SIG-M5 treated with dmso at 0.1 percent for 504 hours (cell line): ENCODE measurements at regions not wholly inside any gene's neighbourhood (a gene's known extent, or its start where the extent isn't known, plus 50 kb on each side); places are given as distances from the start of the nearest gene placed in this dataset.

ENCODE experiments used
- DNase-seq: peaks from one replicate; lab custom pipeline; 2025; ENCODE audit not compliant: unreplicated experiment; lab: John Stamatoyannopoulos, UW

DNA sequence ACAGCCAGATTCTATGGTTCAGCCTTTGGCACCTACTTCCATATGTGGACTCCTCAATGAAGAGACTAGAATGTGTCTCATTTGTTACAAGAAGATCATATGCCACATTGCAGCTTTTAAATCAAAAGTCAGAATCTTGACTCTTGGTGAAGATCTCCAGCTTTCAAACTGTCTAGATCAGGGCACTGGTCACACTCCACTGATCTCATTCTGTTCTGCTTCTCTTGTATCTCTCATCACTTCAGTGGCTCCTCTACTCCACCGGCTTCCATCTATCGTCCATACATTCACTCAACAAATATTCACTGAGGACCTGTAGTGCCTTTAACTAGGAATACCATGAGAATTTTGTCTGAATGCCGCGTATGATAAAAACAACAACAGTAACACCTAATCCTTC is 203.3 kb upstream of the LPP start:
- DNase-seq, result no peak

DNA sequence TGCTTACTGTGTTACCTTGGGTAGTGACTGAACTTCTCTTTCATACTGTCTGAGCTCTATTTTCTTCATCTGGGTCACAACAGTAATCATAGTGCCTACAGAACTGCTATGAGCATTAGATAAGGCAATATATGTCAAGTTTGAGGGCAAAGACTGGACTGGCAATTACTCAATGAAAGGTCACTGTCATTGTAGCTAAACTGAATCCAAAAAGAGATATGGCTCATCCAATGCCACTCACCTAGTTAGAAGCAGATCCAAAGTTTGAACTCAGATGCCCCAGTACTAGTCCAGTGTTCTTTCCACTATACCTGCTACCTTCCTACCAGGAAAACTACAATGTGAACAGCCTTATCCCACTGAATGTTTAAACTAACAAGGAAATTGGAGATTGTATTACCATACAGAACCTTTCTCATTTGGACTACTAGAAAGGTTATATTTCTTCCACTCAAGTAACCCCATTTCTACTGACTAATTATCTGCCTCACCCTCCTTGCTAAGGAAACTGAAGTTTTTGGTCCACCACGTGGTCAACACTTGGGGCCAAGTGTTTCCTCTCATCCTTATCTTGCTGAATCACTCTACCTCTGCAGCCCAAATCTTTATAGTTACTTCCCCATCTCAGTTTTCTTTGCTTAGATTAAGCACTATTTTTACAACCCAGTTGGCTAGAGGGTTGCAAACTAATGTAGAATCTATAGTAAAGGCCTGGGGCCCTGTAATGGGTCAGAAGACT is 202.3 kb upstream of the LPP start:
- DNase-seq, result peak; percentile 88

DNA sequence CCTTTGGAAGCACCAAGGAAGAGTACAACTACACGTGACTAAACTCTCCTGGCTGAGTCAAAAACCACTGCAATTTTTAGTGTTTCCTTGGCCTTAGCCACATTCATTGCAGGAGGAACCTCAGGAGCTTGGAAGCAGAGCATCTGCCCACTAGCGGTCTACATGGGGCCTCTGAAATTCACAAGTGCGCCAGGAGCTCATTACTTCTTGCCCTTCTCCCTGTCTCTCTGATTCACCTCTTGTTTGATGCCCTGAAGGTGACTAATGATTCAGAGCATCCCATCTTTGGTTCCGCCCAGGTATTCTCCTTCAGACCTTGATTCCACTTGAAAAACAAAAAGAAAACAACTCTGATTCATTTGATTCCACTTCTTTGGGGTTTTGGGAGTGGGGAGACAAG is 201.1 kb upstream of the LPP start:
- DNase-seq, result no peak

DNA sequence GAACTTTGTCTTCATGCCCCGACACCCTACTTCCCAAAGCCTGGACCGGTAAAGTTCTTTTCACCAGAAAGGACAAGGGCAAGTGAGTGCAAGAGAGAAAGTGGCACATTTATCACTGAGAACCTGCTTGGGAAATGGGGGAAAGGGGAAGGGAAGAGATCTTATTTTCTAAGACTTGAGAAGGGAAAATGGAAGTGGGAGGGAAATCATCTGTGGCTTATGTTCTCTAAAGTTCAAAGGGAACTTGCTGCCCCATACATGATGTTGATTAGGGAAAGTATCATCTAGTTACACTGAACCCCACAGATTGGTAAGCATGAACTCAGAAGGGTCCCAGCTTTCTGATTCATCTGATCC is 199.5 kb upstream of the LPP start:
- DNase-seq, result no peak

DNA sequence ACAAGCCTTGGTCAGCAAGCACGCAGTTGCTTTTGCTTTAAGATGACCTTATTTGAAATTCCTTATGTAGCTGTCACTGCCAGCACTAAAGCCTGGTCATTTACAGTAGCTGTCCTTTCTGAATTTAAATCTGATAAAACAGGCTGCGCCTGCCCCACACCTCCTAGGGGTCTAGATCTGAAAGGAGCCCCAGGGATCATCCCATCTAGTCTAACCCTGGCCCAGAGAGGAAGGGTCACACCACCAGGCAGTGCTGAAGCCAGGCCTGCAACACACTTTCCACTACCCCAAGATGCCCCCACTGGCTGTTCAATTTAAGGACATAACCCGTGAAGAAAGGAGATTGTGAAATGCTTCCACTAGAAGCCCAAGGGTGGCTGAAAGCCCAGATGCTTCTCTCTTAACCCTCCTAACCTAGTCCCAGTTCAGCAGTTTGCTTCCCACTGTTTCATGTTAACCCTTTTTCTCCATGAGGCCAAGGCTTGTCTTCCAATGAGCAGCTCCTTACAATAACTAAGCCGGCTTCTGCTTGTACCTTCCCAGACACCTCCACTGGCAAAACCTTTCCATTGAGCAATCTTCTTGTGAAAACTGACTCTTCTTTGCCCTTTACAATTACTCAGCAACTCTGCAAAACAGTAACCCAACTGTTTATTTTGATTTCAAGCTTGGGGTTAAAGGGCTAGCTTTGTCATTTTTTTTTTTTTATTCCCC is 198.9 kb upstream of the LPP start:
- peak; percentile 100 for DNase-seq

DNA sequence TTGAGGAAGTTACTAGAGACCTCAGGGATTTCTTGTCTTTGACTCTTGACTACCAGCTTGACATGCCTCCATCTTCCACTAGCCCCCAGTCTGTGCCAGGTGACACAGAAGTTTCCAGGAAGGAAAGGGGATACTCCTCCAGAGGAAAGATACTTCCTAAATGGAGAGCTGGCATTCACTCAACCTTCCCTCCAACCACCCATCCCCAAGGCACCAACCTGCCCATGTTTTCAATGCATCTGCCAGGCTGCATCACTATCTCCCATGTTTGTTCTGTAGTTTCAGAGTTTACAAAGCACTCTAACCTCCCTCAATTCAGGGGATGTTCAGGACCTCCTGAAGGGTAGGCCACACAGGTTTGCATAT is 198.4 kb upstream of the LPP start:
- no peak for DNase-seq

DNA sequence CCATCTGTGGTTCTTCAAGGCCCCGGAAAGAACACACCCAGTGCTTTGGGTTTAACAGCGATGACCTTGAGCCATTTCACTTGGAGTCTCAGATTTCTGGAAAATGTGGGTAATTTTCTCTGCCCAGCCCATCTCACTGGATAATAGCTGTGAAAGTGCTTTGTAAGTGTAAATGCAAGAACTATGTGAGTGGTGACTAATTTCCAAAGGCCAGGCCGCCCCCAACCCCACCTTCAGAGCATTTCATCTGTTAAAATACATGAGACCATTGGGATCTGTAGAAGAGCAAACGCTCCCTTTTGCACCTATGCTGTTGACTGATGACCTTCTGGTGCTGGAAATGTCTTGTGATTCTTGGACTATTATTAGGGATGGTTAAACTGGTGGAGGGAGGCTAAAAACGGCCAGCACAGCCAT is 196.8 kb upstream of the LPP start:
- DNase-seq, result no peak

DNA sequence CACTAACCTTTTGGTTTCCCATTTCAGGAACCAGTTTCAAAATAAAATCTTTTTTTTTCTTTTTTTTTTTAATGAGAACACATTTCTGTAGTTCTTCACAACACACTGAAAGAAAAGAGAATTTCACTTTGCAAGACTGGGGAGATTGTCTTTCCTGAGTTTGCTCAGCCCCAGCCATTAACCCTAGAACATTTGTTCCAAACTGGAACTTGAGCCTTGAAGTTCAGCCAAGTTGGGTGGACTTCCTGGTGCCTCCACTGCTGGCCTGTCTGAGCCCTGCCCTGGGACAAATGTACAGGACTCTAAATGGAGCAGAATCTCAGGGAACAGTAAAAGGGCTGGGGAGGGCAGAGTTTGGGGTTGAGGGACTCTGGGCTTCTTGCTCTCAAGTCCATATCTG is 196.4 kb upstream of the LPP start:
- no peak for DNase-seq

DNA sequence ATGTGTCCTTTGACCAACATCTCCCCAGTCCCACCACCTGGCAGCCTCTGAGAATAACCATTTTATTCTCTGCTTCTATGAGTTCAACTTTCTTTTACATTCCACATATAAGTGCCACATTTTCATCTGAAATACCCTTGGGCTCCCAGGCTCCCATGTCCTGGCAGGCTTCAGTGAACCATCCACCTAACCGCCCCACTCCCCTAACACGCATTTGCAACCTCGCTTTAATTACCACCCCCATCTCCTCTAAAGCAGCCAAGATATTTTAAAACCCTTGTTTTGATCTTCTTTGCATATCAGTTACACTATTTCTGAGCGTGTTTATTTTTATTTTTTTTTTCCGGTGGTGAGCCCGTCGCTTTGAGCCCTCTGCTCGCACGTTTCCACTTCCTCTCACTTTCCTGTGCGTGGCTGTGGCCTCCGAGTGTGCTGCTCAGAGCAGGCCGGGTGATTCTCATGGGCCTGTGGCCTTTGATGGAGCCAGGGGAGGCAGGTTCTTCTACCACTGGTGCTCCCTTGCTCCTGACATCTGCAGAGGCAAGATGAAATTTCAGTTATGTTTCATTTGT is 195.4 kb upstream of the LPP start:
- no peak for DNase-seq

DNA sequence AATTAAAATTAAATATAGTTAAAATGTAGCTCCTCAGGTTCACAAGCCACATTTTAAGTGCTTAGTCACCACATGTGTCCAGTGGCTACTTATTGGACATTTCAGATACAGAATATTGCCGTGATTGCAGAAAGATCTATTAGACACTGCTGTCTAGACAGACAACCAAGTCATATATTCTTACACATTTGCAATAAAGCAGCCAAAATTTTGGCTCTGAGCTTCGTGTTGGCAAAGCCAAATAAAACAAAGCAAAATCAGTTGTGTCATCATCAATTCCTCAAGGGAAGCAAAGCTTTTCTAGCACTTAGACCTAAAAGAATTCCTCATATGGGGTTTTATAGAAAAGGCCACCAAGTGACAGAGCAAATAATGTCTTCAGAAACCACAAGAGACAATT is 193.1 kb upstream of the LPP start:
- no peak for DNase-seq

DNA sequence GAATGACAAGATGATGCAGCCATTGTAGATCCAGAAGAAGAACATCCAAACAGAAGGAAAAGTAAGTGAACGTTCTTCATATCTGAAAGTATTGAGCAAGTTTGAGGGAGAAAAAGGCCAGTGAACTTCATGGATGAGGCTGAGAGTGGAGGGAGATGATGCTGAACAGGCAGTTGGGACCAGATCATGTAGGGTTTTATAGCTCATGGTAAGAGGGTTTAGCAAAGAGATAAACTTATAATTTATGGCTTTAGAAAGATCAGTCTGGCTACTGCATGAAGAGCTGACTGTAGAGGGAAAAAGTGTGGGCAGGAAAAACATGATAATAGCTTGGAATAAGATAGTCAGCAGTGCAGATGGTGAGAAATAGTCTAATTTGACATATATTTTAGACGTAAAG is 192.6 kb upstream of the LPP start:
- DNase-seq, result no peak

DNA sequence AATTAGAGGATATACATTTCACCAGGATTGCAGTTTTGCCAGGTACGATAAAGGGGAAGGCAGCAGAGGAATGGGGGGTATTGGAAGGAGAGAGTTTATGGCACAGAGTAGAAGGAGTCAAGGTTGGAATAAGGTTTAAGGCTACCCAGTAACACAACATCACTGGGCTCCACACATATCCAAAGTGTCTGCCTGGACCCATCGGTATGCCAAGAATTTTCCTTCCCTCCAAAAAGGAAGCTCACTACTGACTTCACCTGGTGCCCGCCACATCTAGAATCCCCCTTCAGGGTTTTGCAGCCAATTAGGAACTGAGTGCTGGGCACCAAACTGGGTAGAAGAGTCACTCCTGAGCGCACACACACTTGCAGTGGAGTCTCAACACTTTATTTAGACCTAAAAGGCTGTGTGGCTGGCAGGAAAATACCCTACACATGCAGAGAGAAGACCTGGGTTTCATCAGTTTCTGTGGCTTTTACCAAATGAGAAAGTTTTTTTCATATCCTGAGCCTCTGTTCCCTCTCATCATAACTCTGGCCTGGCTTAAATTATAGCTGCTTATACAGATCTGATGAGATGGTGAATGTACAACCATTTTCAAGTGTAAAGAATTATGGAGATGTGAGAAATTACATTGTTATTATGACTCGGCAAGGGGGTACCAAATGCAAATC is 190.8 kb upstream of the LPP start:
- DNase-seq, result peak; percentile 57

DNA sequence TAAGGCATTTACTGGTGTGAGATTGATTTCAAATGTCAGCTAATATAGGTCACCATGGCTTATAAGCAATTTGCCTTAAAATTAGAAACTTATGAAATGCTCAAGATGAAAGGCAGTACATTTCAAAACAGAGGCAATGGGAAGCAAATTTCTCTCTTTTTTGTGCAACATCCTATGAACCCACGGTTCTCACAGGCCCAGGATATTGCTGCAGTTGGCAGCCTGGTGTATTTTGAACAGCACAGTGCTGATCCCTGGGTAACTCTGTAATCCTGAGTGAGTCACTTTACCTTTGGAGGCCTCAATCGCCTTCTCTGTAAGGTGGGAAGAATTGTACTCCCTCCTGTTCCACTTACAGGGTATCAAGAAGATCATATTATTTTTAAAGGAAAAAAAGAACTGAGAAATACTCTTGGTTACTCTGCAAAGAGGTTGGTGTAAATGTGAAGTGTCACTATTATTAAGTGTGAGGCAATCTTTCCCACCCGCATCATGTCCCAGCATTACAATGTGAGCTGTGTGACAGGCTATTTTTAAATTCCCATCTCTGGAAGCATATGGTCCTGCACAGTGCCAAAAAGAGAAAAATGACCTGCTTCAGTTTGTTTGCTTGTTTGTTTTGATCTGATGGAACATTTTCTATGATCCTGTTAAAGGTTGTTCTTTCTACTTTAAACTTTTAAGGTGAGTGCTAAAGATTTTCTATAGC is 190.1 kb upstream of the LPP start:
- DNase-seq, result peak; percentile 91

DNA sequence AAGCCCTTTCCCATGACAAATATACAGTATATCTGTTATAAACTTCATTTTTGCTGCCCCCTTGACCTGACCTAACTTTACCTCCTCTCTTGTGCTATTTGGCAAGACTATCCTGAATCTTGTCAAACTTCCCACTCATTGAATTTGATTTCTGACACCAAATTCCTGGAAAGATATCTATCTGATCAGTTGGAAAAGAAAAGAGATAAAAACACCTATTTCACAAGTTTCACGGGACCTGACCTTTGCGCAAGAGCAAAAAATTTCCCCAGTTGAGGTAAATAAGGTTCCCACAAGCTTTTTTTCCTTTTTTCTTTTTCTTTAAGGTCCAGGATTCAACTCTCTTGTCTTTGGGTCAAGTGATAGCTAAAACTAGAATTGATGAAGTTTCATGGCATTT is 189.2 kb upstream of the LPP start:
- DNase-seq, result no peak

DNA sequence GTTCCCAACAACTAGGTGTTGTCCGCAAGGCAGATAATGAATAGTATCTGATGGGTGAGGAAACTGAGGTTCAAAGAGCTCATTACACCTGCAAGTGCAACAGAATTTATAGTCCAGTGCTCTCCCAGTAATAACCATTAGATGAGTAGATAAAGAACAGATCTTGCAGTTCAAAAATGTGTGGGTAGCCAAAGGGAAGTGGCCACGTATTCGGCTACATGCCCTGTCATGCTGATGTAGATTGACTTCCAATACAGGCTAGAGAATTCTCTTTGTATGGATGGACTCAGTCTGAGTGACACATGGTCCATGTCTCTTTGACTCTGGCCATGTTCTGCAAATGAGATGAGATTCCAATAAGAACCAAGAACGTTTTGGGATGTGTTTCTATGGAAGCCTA is 187.9 kb upstream of the LPP start:
- DNase-seq, result no peak

DNA sequence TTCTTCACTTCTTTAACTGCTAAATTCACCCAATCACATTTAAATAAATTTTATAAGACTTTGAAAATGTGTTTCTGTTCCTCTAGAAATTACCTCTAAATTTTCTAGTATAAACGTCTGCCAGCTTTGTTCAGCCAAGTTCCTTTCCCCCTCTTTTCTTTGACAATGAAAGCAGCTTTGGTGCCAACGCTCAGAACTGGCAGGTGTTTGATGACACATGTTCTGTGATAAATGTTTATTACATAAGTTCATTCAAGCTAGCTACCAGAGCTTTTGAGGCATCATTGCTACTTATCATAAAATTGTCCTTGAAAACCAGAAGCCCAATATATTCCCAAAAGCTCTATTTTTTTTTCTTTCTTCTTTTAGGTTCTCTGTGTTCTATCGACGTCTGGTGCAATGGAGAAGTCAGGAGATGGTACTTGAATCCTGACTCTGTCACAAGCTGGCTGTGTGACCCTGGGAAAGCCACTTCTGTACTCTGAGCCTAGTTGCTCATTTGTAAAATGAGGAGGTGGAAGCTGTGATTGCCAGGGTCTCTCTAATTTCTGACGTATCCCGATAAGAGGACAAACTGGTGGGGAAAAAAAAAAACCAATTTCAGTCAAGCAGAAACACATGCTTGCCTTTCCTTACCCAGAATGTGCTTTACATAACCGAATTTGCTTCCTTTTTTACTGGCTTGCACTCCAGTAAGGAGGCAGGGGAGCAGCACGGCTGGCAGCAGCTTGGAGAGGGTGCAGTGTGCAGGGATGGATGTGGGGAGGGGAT is 187.1 kb upstream of the LPP start:
- no peak for DNase-seq

DNA sequence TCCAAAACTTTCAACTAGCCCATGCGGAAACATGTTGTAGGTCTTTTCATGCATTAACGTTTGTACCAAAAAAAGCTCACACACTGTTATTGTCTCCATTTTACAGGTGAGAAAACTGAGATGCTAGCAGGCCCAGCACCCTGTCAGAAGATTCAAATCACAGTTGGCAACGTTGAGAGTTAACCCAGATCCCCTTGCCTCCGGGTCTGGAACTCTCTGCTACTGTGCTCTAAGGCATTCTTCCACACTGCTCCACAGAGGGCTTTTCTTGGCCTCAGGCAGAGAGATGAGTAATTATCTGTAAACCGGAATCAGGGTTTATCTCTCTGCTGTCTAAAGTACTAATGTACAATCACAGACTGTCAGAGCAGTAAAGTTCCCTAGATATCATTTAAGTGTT is 186.0 kb upstream of the LPP start:
- DNase-seq, result no peak

DNA sequence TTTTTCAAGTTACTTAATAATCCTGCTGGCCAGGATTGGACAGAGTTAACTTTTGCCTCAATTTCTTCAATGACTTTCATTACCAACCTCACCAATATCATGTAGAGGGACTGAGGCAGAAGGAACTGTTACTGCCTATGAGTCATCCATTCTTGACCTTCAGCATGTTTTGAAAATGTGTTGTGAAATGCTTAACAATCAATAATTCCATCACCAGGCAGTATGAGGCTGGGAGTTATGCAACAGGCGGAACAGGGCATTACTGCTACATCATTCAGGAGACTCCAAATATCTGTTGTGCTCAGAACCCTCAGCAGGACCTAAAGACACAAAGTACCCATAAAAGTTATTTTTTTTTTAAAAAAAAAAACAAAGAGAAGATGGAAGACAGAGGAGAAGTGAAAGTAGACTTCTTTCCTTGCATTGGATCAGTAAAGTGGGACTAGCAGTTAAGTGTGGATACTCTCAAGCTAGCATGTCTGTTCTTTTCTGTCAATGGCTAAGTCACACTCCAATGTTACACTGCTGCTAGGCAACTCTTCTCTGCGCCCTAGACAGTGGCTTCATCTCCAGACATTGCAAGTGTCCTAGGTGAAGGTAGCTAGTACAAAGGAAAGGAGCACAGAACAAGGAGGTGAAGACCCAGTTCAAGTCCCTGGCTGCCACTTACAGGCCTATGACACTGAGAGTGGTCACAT is 184.9 kb upstream of the LPP start:
- peak; percentile 97 for DNase-seq

DNA sequence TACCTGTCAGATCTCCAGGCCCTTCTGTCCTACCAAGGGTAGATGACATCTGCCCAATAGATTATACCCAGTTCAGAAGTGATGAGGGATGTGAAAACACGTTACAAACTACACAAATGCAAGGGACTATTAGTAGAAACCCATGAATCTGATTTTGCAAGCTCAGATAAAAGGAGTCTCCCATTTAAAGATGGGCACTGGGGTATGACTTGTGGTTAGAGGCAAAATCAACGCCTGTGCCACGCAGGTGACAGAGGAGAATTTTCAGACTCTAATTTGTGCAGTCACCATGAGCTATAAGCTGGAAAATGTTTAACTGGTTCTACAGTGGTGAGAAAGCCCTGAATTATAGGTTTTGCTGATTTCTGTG is 184.4 kb upstream of the LPP start:
- DNase-seq, result no peak

DNA sequence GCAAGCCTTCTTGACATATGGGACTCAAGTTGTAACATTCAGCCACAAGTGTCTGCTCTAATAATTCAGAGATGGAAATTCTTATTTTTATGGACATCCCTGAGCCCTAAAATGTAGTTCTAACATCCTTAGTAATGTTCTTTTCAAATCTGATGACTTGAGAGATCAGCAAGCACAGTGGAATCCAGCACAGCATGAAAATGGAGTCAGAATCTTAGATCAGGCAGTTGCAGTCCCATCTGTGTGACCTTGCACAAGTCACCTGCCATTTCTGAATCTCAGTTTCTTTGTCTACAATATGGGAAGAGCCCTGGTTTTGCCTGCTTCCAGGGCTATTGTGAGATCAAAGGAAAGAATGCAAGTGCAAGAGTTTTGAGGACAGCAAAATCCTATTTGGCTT is 183.9 kb upstream of the LPP start:
- no peak for DNase-seq
